ENCODE measurements at regions not wholly inside any gene's neighbourhood (a gene's known extent, or its start where the extent isn't known, plus 50 kb on each side); places are given as distances from the start of the nearest gene placed in this dataset.

- no peak overlapping the region for H2AFZ ChIP-seq (ENCODE audit: low read length)
- Mint-ChIP-seq H3K9me3 (no peaks in the 10 kb centered on the region), H3K27me3 (ENCODE audit: low read depth) (no peaks in the 10 kb centered on the region), H3K4me3 (no peak overlapping the region), H3K4me1 (peaks cover 3 to 5% of the 10 kb centered on the region in 2 experiments; a peak in 1 of 4 replicates), H3K27ac (no peak overlapping the region), H3K36me3 (ENCODE audit: insufficient read depth in 1 of 3, low read depth in 3 of 3) (no peaks in the 10 kb centered on the region)
- no peak overlapping the region for H2AK5ac ChIP-seq (ENCODE audit: insufficient read length, low read length)
- H3K23me2 ChIP-seq (ENCODE audit: insufficient read length, low read depth, low read length, poor library complexity, severe bottlenecking) = no peaks in the 10 kb centered on the region
- H3K79me2 ChIP-seq (ENCODE audit: insufficient read depth, low read length) = no peaks in the 10 kb centered on the region
- TF ChIP-seq CTCF (conservative IDR thresholded peaks at IDR 0.05) = no peak
- no peak overlapping the region for H4K91ac ChIP-seq (ENCODE audit: insufficient read length, low read depth, low read length)
- no peak overlapping the region for H3T11ph ChIP-seq (ENCODE audit: low read length)
- no peaks in the 10 kb centered on the region; the same call in 1 of the 2 replicates for H3K4me1 ChIP-seq (ENCODE audit: insufficient read depth, low read length)
- no peak overlapping the region for H2BK120ac ChIP-seq (ENCODE audit: low read depth, low read length, poor library complexity, severe bottlenecking)
- no peak overlapping the region for H3K27ac ChIP-seq (ENCODE audit: insufficient read length, low read depth, low read length)
- H3K18ac ChIP-seq (ENCODE audit: insufficient read length, low read depth, low read length) = no peak overlapping the region
- no peak overlapping the region for H3K9ac ChIP-seq (ENCODE audit: extremely low read depth, insufficient read length, low read length)
- H2BK15ac ChIP-seq (ENCODE audit: low read depth, low read length) = no peak overlapping the region
- H2BK20ac ChIP-seq (ENCODE audit: low read depth, low read length, poor library complexity, severe bottlenecking) = no peak overlapping the region
- H4K20me1 ChIP-seq (ENCODE audit: control insufficient read depth, insufficient read depth, insufficient read length) = no peaks in the 10 kb centered on the region
- no peak overlapping the region for H3K23ac ChIP-seq (ENCODE audit: insufficient read length, low read depth, low read length)
- no peak for DNase-seq
- no peak overlapping the region for H3K56ac ChIP-seq (ENCODE audit: insufficient read length, low read depth, low read length)
- H2BK5ac ChIP-seq (ENCODE audit: insufficient read length, low read length) = no peak overlapping the region
- H3K9me3 ChIP-seq (ENCODE audit: control insufficient read depth, low read depth, low read length) = no peaks in the 10 kb centered on the region
- no peaks in the 10 kb centered on the region for H3K27me3 ChIP-seq (ENCODE audit: insufficient read depth, low read length)
- no peak overlapping the region for H4K5ac ChIP-seq (ENCODE audit: insufficient read length, low read depth, low read length)
- no peak overlapping the region for H4K8ac ChIP-seq (replicated peaks; ENCODE audit: insufficient read length, low read depth, low read length)
- no peaks in the 10 kb centered on the region for H3K79me1 ChIP-seq (ENCODE audit: insufficient read depth, low read depth, low read length, poor library complexity, severe bottlenecking)
- H3K4me2 ChIP-seq (ENCODE audit: insufficient read depth, insufficient read length, low read length) = no peak overlapping the region
- no peak overlapping the region for H3K14ac ChIP-seq (ENCODE audit: insufficient read depth, low read length)
- H2BK12ac ChIP-seq (ENCODE audit: insufficient read length, low read depth, low read length) = no peak overlapping the region
- H3K4ac ChIP-seq (ENCODE audit: low read depth, low read length) = no peak overlapping the region
These were observed 188.4 kb upstream of the NR4A3 start for GRCh38 chr9:99633265-99633664.
